ENCODE measurements at regions not wholly inside any gene's neighbourhood (a gene's known extent, or its start where the extent isn't known, plus 50 kb on each side); places are given as distances from the start of the nearest gene placed in this dataset.

DNA sequence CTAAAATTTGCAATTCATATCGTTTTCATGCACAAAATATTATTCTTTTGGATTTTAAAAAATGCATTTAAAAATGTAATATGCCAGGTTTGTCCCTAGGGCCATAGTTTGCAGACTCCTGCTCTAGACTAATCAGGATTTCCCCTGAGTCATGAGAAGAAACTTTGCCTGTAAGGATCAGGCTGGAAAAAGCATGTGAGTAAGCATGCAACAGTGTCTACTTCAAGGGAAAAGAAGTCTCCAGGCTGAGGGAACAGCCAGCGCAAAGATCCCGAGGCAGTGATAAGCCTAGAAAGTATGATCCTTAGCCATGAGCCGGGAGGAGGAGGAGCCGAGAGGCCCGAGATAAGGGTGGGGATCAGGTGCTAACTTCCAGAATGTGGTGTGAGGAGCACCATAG, 382.8 kb upstream of the CFAP20DC start:
- no peaks in the 10 kb centered on the region for H3K27me3 ChIP-seq
- peaks cover 12 to 24% (median 16%) of the 10 kb centered on the region in 11 experiments; a peak in 21 of 22 replicates for H3K9me3 ChIP-seq (replicated peaks in 1 of 11)
- H4K20me1 ChIP-seq, result no peaks in the 10 kb centered on the region
- no peak overlapping the region for H3K9ac ChIP-seq
- no peaks in the 10 kb centered on the region for H3K36me3 ChIP-seq
- no peak overlapping the region for H3K4me2 ChIP-seq
- H3K4me1 ChIP-seq, result peaks cover 7 to 20% (median 14%) of the 10 kb centered on the region in 10 experiments
- no peak for TF ChIP-seq Cebpa-rat (IDR thresholded peaks at IDR 0.05)
- no peak overlapping the region for H3K4me3 ChIP-seq
- no peak overlapping the region for H3K27ac ChIP-seq

- TF ChIP-seq Cebpa-rat (IDR thresholded peaks at IDR 0.05), result no peak
- Histone ChIP-seq H3K4me2 (no peak overlapping the region), H3K4me3 (no peak overlapping the region), H3K36me3 (no peaks in the 10 kb centered on the region), H3K9ac (no peak overlapping the region), H4K20me1 (no peaks in the 10 kb centered on the region), H3K9me3 (replicated peaks in 1 of 11) (peaks cover 12 to 24% (median 16%) of the 10 kb centered on the region in 11 experiments; a peak in 21 of 22 replicates), H3K27me3 (no peaks in the 10 kb centered on the region), H3K27ac (no peak overlapping the region), H3K4me1 (peaks cover 26 to 43% (median 34%) of the 10 kb centered on the region in 10 experiments)
Measured at GRCh38 chr3:59430341-59430740, 380.5 kb upstream of the CFAP20DC start.

GRCh38 chr3:59429198-59429597, 379.4 kb upstream of the CFAP20DC start:
- H3K4me3 ChIP-seq, result no peak overlapping the region
- no peaks in the 10 kb centered on the region for H4K20me1 ChIP-seq
- no peak overlapping the region for H3K9ac ChIP-seq
- H3K4me2 ChIP-seq, result peak overlapping the region in 1 of 11 experiments; percentile 86; a peak in 1 of 22 replicates
- H3K9me3 ChIP-seq (replicated peaks in 1 of 11), result peaks cover 11 to 16% (median 15%) of the 10 kb centered on the region in 11 experiments; a peak in 21 of 22 replicates
- TF ChIP-seq Cebpa-rat (IDR thresholded peaks at IDR 0.05), result no peak
- peaks cover 38 to 55% (median 45%) of the 10 kb centered on the region in 10 experiments for H3K4me1 ChIP-seq
- no peaks in the 10 kb centered on the region for H3K27me3 ChIP-seq
- H3K36me3 ChIP-seq, result no peaks in the 10 kb centered on the region
- no peak overlapping the region; a peak in 2 of 22 replicates for H3K27ac ChIP-seq

DNA sequence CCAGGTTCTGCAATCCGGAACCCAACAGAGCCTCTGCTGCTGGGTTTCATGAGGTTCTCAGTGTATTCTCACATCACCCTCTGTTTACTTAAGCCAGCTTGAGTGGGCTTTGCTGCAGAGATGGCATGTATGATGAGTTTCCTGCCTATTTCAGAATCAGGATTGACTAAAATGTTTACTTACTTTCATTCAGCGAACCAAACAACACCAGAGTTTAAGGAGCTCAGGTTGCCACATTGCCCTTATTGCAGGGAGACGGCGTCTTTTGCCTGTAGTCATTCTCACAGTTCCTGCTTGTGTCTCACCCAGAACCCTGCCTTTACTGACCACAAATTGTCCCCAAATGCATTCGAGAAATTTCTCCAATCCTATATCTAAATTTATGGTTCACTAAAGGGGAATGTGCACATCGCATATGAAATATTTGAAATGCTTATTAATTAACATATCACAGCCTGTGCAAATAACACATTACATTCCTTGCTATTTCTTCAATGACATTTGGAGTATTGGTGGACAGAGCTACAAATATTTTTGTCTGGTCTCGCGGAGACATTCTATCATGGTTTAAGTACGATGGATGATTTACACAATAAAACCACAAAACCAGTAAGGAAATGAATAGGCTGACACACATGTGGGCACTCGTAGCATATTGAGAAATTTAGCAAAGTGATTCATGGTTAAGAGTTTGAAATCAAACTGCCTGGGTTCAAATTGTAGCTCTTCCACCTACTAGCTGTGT, 377.2 kb upstream of the CFAP20DC start:
- TF ChIP-seq Cebpa-rat (IDR thresholded peaks at IDR 0.05), result peak in 2 of 11 experiments; percentile 28 to 33; a peak in 2 of 22 replicates
- peaks cover 47 to 67% (median 54%) of the 10 kb centered on the region in 10 experiments for H3K4me1 ChIP-seq
- H3K27me3 ChIP-seq, result no peaks in the 10 kb centered on the region
- H3K9me3 ChIP-seq (replicated peaks in 1 of 11), result peaks cover 0 to 10% (median 0%) of the 10 kb centered on the region in 11 experiments; a peak in 2 of 22 replicates
- H3K9ac ChIP-seq, result peak overlapping the region in 6 of 11 experiments; percentile 15 to 70 (median 54); a peak in 8 of 22 replicates
- H3K27ac ChIP-seq, result peak overlapping the region in 9 of 11 experiments; percentile 45 to 85 (median 68); a peak in 18 of 22 replicates
- H3K36me3 ChIP-seq, result no peaks in the 10 kb centered on the region
- peak overlapping the region; percentile 57 to 86 (median 74) for H3K4me2 ChIP-seq
- no peak overlapping the region; a peak in 1 of 20 replicates for H3K4me3 ChIP-seq
- H4K20me1 ChIP-seq, result no peaks in the 10 kb centered on the region

GRCh38 chr3:59425942-59426341, 376.1 kb upstream of the CFAP20DC start:
- H3K9ac ChIP-seq, result peak overlapping the region in 7 of 11 experiments; percentile 10 to 70 (median 52); a peak in 8 of 22 replicates
- no peak overlapping the region for H3K4me3 ChIP-seq
- peak overlapping the region; percentile 57 to 86 (median 74) for H3K4me2 ChIP-seq
- no peaks in the 10 kb centered on the region for H4K20me1 ChIP-seq
- no peaks in the 10 kb centered on the region for H3K27me3 ChIP-seq
- no peaks in the 10 kb centered on the region for H3K36me3 ChIP-seq
- peaks cover 0 to 10% (median 0%) of the 10 kb centered on the region in 11 experiments; a peak in 2 of 22 replicates for H3K9me3 ChIP-seq (replicated peaks in 1 of 11)
- TF ChIP-seq Cebpa-rat (IDR thresholded peaks at IDR 0.05), result no peak
- peaks cover 47 to 67% (median 54%) of the 10 kb centered on the region in 10 experiments for H3K4me1 ChIP-seq
- H3K27ac ChIP-seq, result peak overlapping the region in 9 of 11 experiments; percentile 45 to 85 (median 68); a peak in 17 of 22 replicates

DNA sequence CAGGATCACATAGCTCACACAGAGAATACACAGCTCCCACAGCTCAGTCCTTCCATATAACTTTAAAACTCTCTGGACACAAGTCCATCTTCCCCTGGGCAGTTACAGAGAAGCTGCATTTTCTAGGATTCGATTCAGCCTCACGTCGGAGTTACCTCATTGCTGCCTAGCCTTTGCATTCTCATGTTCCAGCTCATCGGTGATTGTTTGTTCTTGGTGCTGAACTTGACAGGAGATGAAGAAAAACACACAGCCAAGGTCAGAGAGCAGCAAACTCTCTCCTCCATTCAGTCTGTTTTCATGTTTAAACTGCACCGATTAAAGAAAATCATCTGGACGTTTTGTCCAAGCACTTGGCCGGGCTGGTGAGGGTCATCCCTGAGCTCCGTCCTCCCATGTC, 375.5 kb upstream of the CFAP20DC start:
- Histone ChIP-seq H3K9me3 (replicated peaks in 1 of 11) (peaks cover 0 to 10% (median 0%) of the 10 kb centered on the region in 11 experiments; a peak in 3 of 22 replicates), H3K36me3 (no peaks in the 10 kb centered on the region), H3K4me1 (peaks cover 47 to 67% (median 53%) of the 10 kb centered on the region in 10 experiments), H3K4me3 (no peak overlapping the region), H3K9ac (peak overlapping the region in 4 of 11 experiments; percentile 10 to 70 (median 43); a peak in 5 of 22 replicates), H4K20me1 (no peaks in the 10 kb centered on the region), H3K27me3 (no peaks in the 10 kb centered on the region), H3K27ac (peak overlapping the region in 10 of 11 experiments; percentile 33 to 85 (median 67); a peak in 18 of 22 replicates), H3K4me2 (peak overlapping the region; percentile 57 to 86 (median 74))
- TF ChIP-seq Cebpa-rat (IDR thresholded peaks at IDR 0.05), result no peak

DNA sequence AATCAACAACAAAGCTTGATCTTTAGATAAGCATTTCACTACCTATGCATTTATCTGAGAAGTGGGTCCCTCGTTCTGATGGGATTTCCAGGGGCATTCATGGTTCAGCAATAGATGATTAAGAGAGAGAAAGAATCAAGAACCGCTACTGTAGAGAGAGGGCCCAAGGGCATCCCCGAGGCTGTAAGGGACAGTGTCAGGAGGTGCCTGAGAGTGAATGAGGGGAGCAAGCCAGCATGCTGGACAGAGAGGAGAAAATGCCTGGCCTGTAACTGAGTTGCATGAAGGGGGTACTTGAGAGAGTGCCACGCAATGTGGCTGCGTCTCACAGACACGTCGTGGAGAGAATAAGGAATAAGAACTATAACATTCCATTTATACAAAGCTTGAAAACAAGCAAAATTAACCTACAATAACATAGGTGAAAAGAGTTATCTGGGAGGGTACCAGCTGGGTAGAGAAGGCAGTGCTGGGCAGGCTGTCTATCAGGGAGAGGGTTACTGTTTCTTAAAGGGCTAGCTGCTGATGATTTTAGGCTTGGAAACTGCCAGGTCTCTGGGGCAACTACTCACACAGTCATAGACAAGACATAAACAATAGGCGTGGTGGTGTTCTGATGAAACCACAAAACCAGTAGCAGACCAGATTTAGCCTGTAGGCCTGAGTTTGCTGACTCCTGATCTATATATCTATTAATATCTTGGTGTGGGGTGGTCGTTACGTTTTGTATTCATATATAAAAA, 374.6 kb upstream of the CFAP20DC start:
- H3K4me2 ChIP-seq, result peak overlapping the region; percentile 57 to 86 (median 74)
- no peaks in the 10 kb centered on the region for H4K20me1 ChIP-seq
- no peak overlapping the region for H3K4me3 ChIP-seq
- no peaks in the 10 kb centered on the region for H3K36me3 ChIP-seq
- peak overlapping the region in 8 of 11 experiments; percentile 31 to 70 (median 38); a peak in 11 of 22 replicates for H3K9ac ChIP-seq
- no peaks in the 10 kb centered on the region for H3K27me3 ChIP-seq
- H3K9me3 ChIP-seq (replicated peaks in 1 of 11), result peaks cover 0 to 10% (median 4%) of the 10 kb centered on the region in 11 experiments; a peak in 5 of 22 replicates
- no peak for TF ChIP-seq Cebpa-rat (IDR thresholded peaks at IDR 0.05)
- peaks cover 47 to 67% (median 53%) of the 10 kb centered on the region in 10 experiments for H3K4me1 ChIP-seq
- H3K27ac ChIP-seq, result peak overlapping the region in 9 of 11 experiments; percentile 32 to 85 (median 68); a peak in 16 of 22 replicates

- Histone ChIP-seq H3K9me3 (replicated peaks in 1 of 11) (peaks cover 0 to 10% (median 4%) of the 10 kb centered on the region in 11 experiments; a peak in 5 of 22 replicates), H4K20me1 (no peaks in the 10 kb centered on the region), H3K4me1 (peaks cover 47 to 61% (median 54%) of the 10 kb centered on the region in 10 experiments), H3K4me2 (peak overlapping the region; percentile 57 to 86 (median 74)), H3K36me3 (no peaks in the 10 kb centered on the region), H3K9ac (peak overlapping the region in 2 of 11 experiments; percentile 51 to 56; a peak in 3 of 22 replicates), H3K27ac (peak overlapping the region in 7 of 11 experiments; percentile 47 to 85 (median 66); a peak in 10 of 22 replicates), H3K27me3 (no peaks in the 10 kb centered on the region), H3K4me3 (no peak overlapping the region)
- no peak for TF ChIP-seq Cebpa-rat (IDR thresholded peaks at IDR 0.05)
Measured at GRCh38 chr3:59423707-59424106, 373.9 kb upstream of the CFAP20DC start.
